ENCODE measurements at regions not wholly inside any gene's neighbourhood (a gene's known extent, or its start where the extent isn't known, plus 50 kb on each side); places are given as distances from the start of the nearest gene placed in this dataset.
"Not testable (repeated sequence)": the region's sequence is repeated elsewhere in the genome, so short reads cannot be mapped to it uniquely, and the experiment has no call there.

GRCh38 chr1:157334041-157334440 lies 195.8 kb upstream of the ETV3 start:
- H3K27ac ChIP-seq (ENCODE audit: low read length): no peak overlapping the region
- H3K79me2 ChIP-seq (ENCODE audit: low read length): no peaks in the 10 kb centered on the region
- H3K9ac ChIP-seq (ENCODE audit: low read length): no peak overlapping the region
- H3K27me3 ChIP-seq (ENCODE audit: low read depth, low read length): peaks cover 9% of the 10 kb centered on the region; the same call in 1 of the 2 replicates
- no peak overlapping the region for H2AFZ ChIP-seq (ENCODE audit: low read depth, low read length)
- no peaks in the 10 kb centered on the region for H4K20me1 ChIP-seq (ENCODE audit: insufficient read depth, low read length)
- H3K36me3 ChIP-seq (replicated peaks; ENCODE audit: low read depth, low read length): no peaks in the 10 kb centered on the region
- no peak overlapping the region for H3K4me3 ChIP-seq (ENCODE audit: low read length)
- TF ChIP-seq CTCF (IDR thresholded peaks at IDR 0.05; ENCODE audit: low read depth, low read length) (no peak), EZH2phosphoT487 (IDR thresholded peaks at IDR 0.05; ENCODE audit: low read depth) (no peak)
- H3K9me3 ChIP-seq (ENCODE audit: insufficient read depth, low read length): no peaks in the 10 kb centered on the region; the same call in 1 of the 2 replicates
- H3K4me2 ChIP-seq (ENCODE audit: low read length): no peak overlapping the region
- no peaks in the 10 kb centered on the region for H3K4me1 ChIP-seq (ENCODE audit: low read length)

- H3K79me2 ChIP-seq (ENCODE audit: low read length); H4K20me1 ChIP-seq (ENCODE audit: insufficient read depth, low read length); H3K27ac ChIP-seq (ENCODE audit: low read length); H3K36me3 ChIP-seq (replicated peaks; ENCODE audit: low read depth, low read length); H3K9ac ChIP-seq (ENCODE audit: low read length); H3K4me2 ChIP-seq (ENCODE audit: low read length); H3K4me1 ChIP-seq (ENCODE audit: low read length); H2AFZ ChIP-seq (ENCODE audit: low read depth, low read length); H3K4me3 ChIP-seq (ENCODE audit: low read length); H3K9me3 ChIP-seq (ENCODE audit: insufficient read depth, low read length): not testable (repeated sequence)
- peaks cover 16% of the 10 kb centered on the region; the same call in 1 of the 2 replicates for H3K27me3 ChIP-seq (ENCODE audit: low read depth, low read length)
Observed at GRCh38 chr1:157330177-157330576, 192.0 kb upstream of the ETV3 start.

GRCh38 chr1:157328120-157328519 lies 189.9 kb upstream of the ETV3 start:
- not testable (repeated sequence) for H3K9ac ChIP-seq (ENCODE audit: low read length); H2AFZ ChIP-seq (ENCODE audit: low read depth, low read length); H4K20me1 ChIP-seq (ENCODE audit: insufficient read depth, low read length); H3K4me1 ChIP-seq (ENCODE audit: low read length); H3K27ac ChIP-seq (ENCODE audit: low read length); H3K4me3 ChIP-seq (ENCODE audit: low read length); H3K4me2 ChIP-seq (ENCODE audit: low read length); H3K79me2 ChIP-seq (ENCODE audit: low read length); H3K9me3 ChIP-seq (ENCODE audit: insufficient read depth, low read length); H3K36me3 ChIP-seq (replicated peaks; ENCODE audit: low read depth, low read length)
- H3K27me3 ChIP-seq (ENCODE audit: low read depth, low read length): peaks cover 25% of the 10 kb centered on the region

GRCh38 chr1:157326173-157326859 lies 188.1 kb upstream of the ETV3 start:
- Histone ChIP-seq H3K27ac (ENCODE audit: low read length) (no peak overlapping the region), H3K4me2 (ENCODE audit: low read length) (no peak overlapping the region), H3K79me2 (ENCODE audit: low read length) (no peaks in the 10 kb centered on the region), H3K27me3 (ENCODE audit: low read depth, low read length) (peaks cover 28% of the 10 kb centered on the region), H3K4me1 (ENCODE audit: low read length) (no peaks in the 10 kb centered on the region), H4K20me1 (ENCODE audit: insufficient read depth, low read length) (no peaks in the 10 kb centered on the region), H3K36me3 (replicated peaks; ENCODE audit: low read depth, low read length) (no peaks in the 10 kb centered on the region), H3K4me3 (ENCODE audit: low read length) (no peak overlapping the region), H3K9ac (ENCODE audit: low read length) (no peak overlapping the region), H3K9me3 (ENCODE audit: insufficient read depth, low read length) (no peaks in the 10 kb centered on the region; the same call in 1 of the 2 replicates), H2AFZ (ENCODE audit: low read depth, low read length) (no peak overlapping the region)
- TF ChIP-seq CTCF (IDR thresholded peaks at IDR 0.05; ENCODE audit: low read depth, low read length): no peak
- TF ChIP-seq EZH2phosphoT487 (IDR thresholded peaks at IDR 0.05; ENCODE audit: low read depth): no peak

- Histone ChIP-seq H3K4me1 (ENCODE audit: low read length) (no peaks in the 10 kb centered on the region), H3K27me3 (ENCODE audit: low read depth, low read length) (peaks cover 28% of the 10 kb centered on the region), H3K4me2 (ENCODE audit: low read length) (no peak overlapping the region), H3K36me3 (replicated peaks; ENCODE audit: low read depth, low read length) (no peaks in the 10 kb centered on the region), H3K9ac (ENCODE audit: low read length) (no peak overlapping the region), H4K20me1 (ENCODE audit: insufficient read depth, low read length) (no peaks in the 10 kb centered on the region), H3K4me3 (ENCODE audit: low read length) (no peak overlapping the region), H3K79me2 (ENCODE audit: low read length) (no peaks in the 10 kb centered on the region), H2AFZ (ENCODE audit: low read depth, low read length) (no peak overlapping the region), H3K9me3 (ENCODE audit: insufficient read depth, low read length) (no peaks in the 10 kb centered on the region; the same call in 1 of the 2 replicates), H3K27ac (ENCODE audit: low read length) (no peak overlapping the region)
- TF ChIP-seq CTCF (IDR thresholded peaks at IDR 0.05; ENCODE audit: low read depth, low read length) (no peak), EZH2phosphoT487 (IDR thresholded peaks at IDR 0.05; ENCODE audit: low read depth) (no peak)
Observed at GRCh38 chr1:157325220-157325619, 187.0 kb upstream of the ETV3 start.

- H3K9me3 ChIP-seq (ENCODE audit: insufficient read depth, low read length); H3K4me2 ChIP-seq (ENCODE audit: low read length); H4K20me1 ChIP-seq (ENCODE audit: insufficient read depth, low read length); H3K79me2 ChIP-seq (ENCODE audit: low read length); H3K4me1 ChIP-seq (ENCODE audit: low read length); H3K27ac ChIP-seq (ENCODE audit: low read length); H3K9ac ChIP-seq (ENCODE audit: low read length); H3K36me3 ChIP-seq (replicated peaks; ENCODE audit: low read depth, low read length); H2AFZ ChIP-seq (ENCODE audit: low read depth, low read length); H3K4me3 ChIP-seq (ENCODE audit: low read length): not testable (repeated sequence)
- peaks cover 31% of the 10 kb centered on the region for H3K27me3 ChIP-seq (ENCODE audit: low read depth, low read length)
Observed at GRCh38 chr1:157321972-157322371, 183.8 kb upstream of the ETV3 start.

Measured in OCI-LY3 (cell line).